GM12878 (cell line): ENCODE measurements at regions not wholly inside any gene's neighbourhood (a gene's known extent, or its start where the extent isn't known, plus 50 kb on each side); places are given as distances from the start of the nearest gene placed in this dataset.

Source experiments
- ATAC-seq: fragments of 200-7000 bp; cut with Tn5 transposase; 3 replicates; pipeline ENCODE4 v1.9.1; 2020; ENCODE audit warnings: mild to moderate bottlenecking, moderate library complexity
- BruUV-seq: library from RNA; stranded (reverse); fragments of 400-500 nt; replicated peaks from 2 replicates; lab custom pipeline; 2021; lab: Mats Ljungman, UMichigan
- CTCF ChIA-PET: fragments of 300-600 bp; sonication (Branson Sonifier 250); formaldehyde crosslinking; extraction: SDS; loops from one replicate; lab custom pipeline; 2021; ENCODE audit warnings: inconsistent platforms; lab: Yijun Ruan, JAX
- POLR2A ChIA-PET: fragments of 350-600 bp; formaldehyde crosslinking; extraction: SDS; loops from one replicate; lab custom pipeline; 2021; ENCODE audit warnings: inconsistent platforms; lab: Charles Lee
- RAD21 ChIA-PET: fragments of 300-600 bp; sonication (Branson Sonifier 250); formaldehyde crosslinking; loops from one replicate; lab custom pipeline; 2023; ENCODE audit warnings: antibody characterized with exemption; ENCODE audit not compliant: unreplicated experiment; lab: Charles Lee
- SMC1A ChIA-PET: fragments of 300-600 bp; sonication (Branson Sonifier 250); formaldehyde crosslinking; loops from one replicate; lab custom pipeline; 2023; ENCODE audit not compliant: unreplicated experiment, uncharacterized antibody; lab: Charles Lee
- DNase-seq: peaks from one replicate; pipeline ENCODE4 v3.0.0-alpha.2; 2011; ENCODE audit warnings: low read depth, low spot score
- FAIRE-seq: peaks from 3 replicates; lab custom pipeline; 2011; peaks lifted over from hg19 to GRCh38; lab: Jason Lieb, UNC
- H2AFZ ChIP-seq: 2 replicates; pipeline ENCODE4 v1.6.0; 2011; ENCODE audit warnings: low read depth, low read length, control low read depth; ENCODE audit not compliant: control insufficient read depth
- H3K27ac ChIP-seq: 2 replicates; pipeline ENCODE4 v1.5.1; 2011; ENCODE audit warnings: control low read depth; ENCODE audit not compliant: control insufficient read depth, insufficient read depth
- H3K27me3 ChIP-seq, 2 experiments: replicated peaks in 1 of 2; 2 replicates each; pipeline versions ENCODE4 v1.6.0 to v1.6.1; 2011; ENCODE audit warnings: low read length in 1 of 2; ENCODE audit not compliant: control insufficient read depth in 2 of 2, insufficient read depth in 2 of 2
- H3K36me3 ChIP-seq, 2 experiments: 2 replicates each; pipeline ENCODE4 v1.5.1; 2011; ENCODE audit warnings: low read length in 1 of 2; ENCODE audit not compliant: control insufficient read depth in 2 of 2, insufficient read depth in 2 of 2
- H3K4me1 ChIP-seq: 2 replicates; pipeline ENCODE4 v1.6.1; 2011; ENCODE audit warnings: mild to moderate bottlenecking, low read length, moderate library complexity, mixed read lengths; ENCODE audit not compliant: control insufficient read depth, insufficient read depth
- H3K4me2 ChIP-seq: 2 replicates; pipeline ENCODE4 v1.6.0; 2011; ENCODE audit warnings: control low read depth; ENCODE audit not compliant: control insufficient read depth, insufficient read depth
- H3K4me3 ChIP-seq: fragments of 200-600 bp; sonication (generic); 2 replicates; pipeline ENCODE4 v1.5.1; 2016
- H3K79me2 ChIP-seq: 2 replicates; pipeline ENCODE4 v1.6.0; 2011; ENCODE audit warnings: low read length; ENCODE audit not compliant: control insufficient read depth, insufficient read depth
- H3K9ac ChIP-seq: 2 replicates; pipeline ENCODE4 v1.8.0; 2011; ENCODE audit warnings: low read length, control low read depth, mixed read lengths; ENCODE audit not compliant: control insufficient read depth, insufficient read depth
- H3K9me3 ChIP-seq: replicated peaks from 3 replicates; pipeline ENCODE4 v1.5.1; 2011; ENCODE audit warnings: mild to moderate bottlenecking, low read length; ENCODE audit not compliant: control insufficient read depth, insufficient read depth
- H4K20me1 ChIP-seq: 2 replicates; pipeline ENCODE4 v1.6.0; 2011; ENCODE audit not compliant: control insufficient read depth, insufficient read depth
- ASH2L ChIP-seq: fragments of 300-600, 200-600 bp; sonication (generic); IDR thresholded peaks from 2 replicates; pipeline ENCODE4 v1.6.1; 2017; ENCODE audit warnings: low read depth, mild to moderate bottlenecking, borderline replicate concordance
- ATF7 ChIP-seq: fragments of 450-650 bp; IDR thresholded peaks from 2 replicates; pipeline ENCODE4 v1.6.1; 2016; ENCODE audit warnings: low read depth, mild to moderate bottlenecking
- CREB1 ChIP-seq: IDR thresholded peaks from 2 replicates; pipeline ENCODE4 v1.6.1; 2012; ENCODE audit warnings: low read depth, mild to moderate bottlenecking, inconsistent platforms
- EZH2 ChIP-seq: IDR thresholded peaks from 2 replicates; pipeline ENCODE4 v1.6.1; 2012; ENCODE audit warnings: low read depth, mild to moderate bottlenecking, control low read depth, inconsistent platforms, low read length, borderline replicate concordance; ENCODE audit not compliant: control insufficient read depth
- FOXM1 ChIP-seq: IDR thresholded peaks from 2 replicates; pipeline ENCODE4 v1.6.1; 2012; ENCODE audit warnings: low read depth, mild to moderate bottlenecking, inconsistent platforms, low read length, moderate library complexity
- MXI1 ChIP-seq: fragments of 150-350 bp; IDR thresholded peaks from 2 replicates; pipeline ENCODE4 v1.6.1; 2011; ENCODE audit warnings: low read depth, mild to moderate bottlenecking, inconsistent platforms, low read length, improper control_type of control experiment
- NR2F1 ChIP-seq: fragments of 450-650 bp; conservative IDR thresholded peaks from 2 replicates; pipeline ENCODE4 v1.6.1; 2017; ENCODE audit warnings: mild to moderate bottlenecking
- POU2F2 ChIP-seq: IDR thresholded peaks from 3 replicates; pipeline ENCODE4 v1.6.1; 2011; ENCODE audit warnings: low read depth, mild to moderate bottlenecking, low read length, borderline replicate concordance
- RBBP5 ChIP-seq: fragments of 200-600 bp; sonication (generic); conservative IDR thresholded peaks from 2 replicates; pipeline ENCODE4 v1.6.1; 2016
- SREBF1 ChIP-seq: IDR thresholded peaks from 2 replicates; pipeline ENCODE4 v1.6.1; 2012; ENCODE audit warnings: mild to moderate bottlenecking, low read length
- TARDBP ChIP-seq: IDR thresholded peaks from 2 replicates; pipeline ENCODE4 v1.6.1; 2016; ENCODE audit warnings: borderline replicate concordance
- YY1 ChIP-seq: IDR thresholded peaks from 2 replicates; pipeline ENCODE4 v1.6.1; 2011; ENCODE audit warnings: low read depth, mild to moderate bottlenecking, low read length
- ZNF207 ChIP-seq: fragments of 450-650 bp; IDR thresholded peaks from 2 replicates; pipeline ENCODE4 v1.6.1; 2014; ENCODE audit warnings: antibody characterized with exemption, mild to moderate bottlenecking, borderline replicate concordance
- WGBS: methylation state at CpG from one replicate; pipeline ENCODE4 v1.1.6; 2016; ENCODE audit warnings: low lambda C conversion rate; ENCODE audit not compliant: insufficient replicate concordance, insufficient coverage; ENCODE audit errors: missing lambda C conversion rate; 5-methylcytosine and 5-hydroxymethylcytosine counted together
- in situ Hi-C: fragments of 300-500 bp; cut with MboI; formaldehyde crosslinking; loops from 9 replicates; pipeline ENCODE4 v1.14.3; 2018; ENCODE audit warnings: mixed read lengths
- intact Hi-C: fragments of 100-400 bp; cut with micrococcal nuclease; formaldehyde crosslinking; loops from one replicate; pipeline ENCODE4 v1.14.2; 2022; ENCODE audit not compliant: unreplicated experiment
- TF ChIP-seq, protein P1 (sequence below): fragments of 450-650 bp; formaldehyde crosslinking; IDR thresholded peaks from 2 replicates; pipeline ENCODE4 v1.5.0; 2022; ENCODE audit warnings: mild to moderate bottlenecking, missing genetic modification characterization
- TF ChIP-seq, protein P2 (sequence below): IDR thresholded peaks from 2 replicates; pipeline ENCODE4 v1.6.1; 2011; ENCODE audit warnings: borderline replicate concordance, low read depth, mild to moderate bottlenecking, moderate library complexity, mixed read lengths, low read length; ENCODE audit not compliant: insufficient read depth; ENCODE audit errors: extremely low read length
- TF ChIP-seq, protein P3 (sequence below): fragments of 450-650 bp; IDR thresholded peaks from 2 replicates; pipeline ENCODE4 v1.6.1; 2017; ENCODE audit warnings: mild to moderate bottlenecking, moderate library complexity
- TF ChIP-seq, protein P4 (sequence below): IDR thresholded peaks from 2 replicates; pipeline ENCODE4 v1.6.1; 2012; ENCODE audit warnings: low read depth, low read length, improper control_type of control experiment

DNA sequence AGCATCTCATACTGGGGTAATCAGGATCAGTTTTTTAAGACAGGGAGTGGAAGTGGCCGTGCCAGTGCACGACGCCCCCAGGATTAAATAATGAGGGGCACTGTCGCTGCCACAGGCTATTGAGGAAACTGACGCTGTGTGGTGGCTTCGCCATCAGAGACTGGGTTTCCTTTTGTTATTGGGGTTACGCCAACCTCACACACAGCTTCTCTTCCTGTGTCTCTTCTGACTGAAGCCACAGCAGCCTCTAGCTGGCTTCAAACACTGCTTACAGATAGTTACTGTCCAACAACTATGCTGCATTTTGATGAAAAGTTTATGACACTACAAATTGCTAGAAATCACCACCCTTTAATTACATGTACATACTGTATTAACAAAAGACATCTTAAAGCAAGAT, 521.9 kb upstream of the SALL3 start:
- Histone ChIP-seq H3K27ac (no peak overlapping the region), H3K9ac (no peak overlapping the region), H3K4me2 (no peak overlapping the region), H3K4me1 (no peaks in the 10 kb centered on the region), H3K27me3 (no peaks in the 10 kb centered on the region), H3K9me3 (no peaks in the 10 kb centered on the region), H3K36me3 (no peaks in the 10 kb centered on the region; a peak in 1 of 4 replicates), H3K4me3 (no peak overlapping the region), H4K20me1 (no peaks in the 10 kb centered on the region), H2AFZ (no peak overlapping the region), H3K79me2 (no peaks in the 10 kb centered on the region)
- ChIA-PET RAD21 (no interaction called here), CTCF (no interaction called here), POLR2A (no interaction called here), SMC1A (no interaction called here)
- intact Hi-C loops (loop anchor here (10.0 kb wide), 1 partner anchor 57 kb away; no protein-coding TSS in a partner anchor), in situ Hi-C loops (no loop called here)
- FAIRE-seq (no peak), ATAC-seq (no peak), DNase-seq (no peak)
- no TSS peak for BruUV-seq
- 7% methylated on average over 7 of the region's 7 CpGs for WGBS
- TF ChIP-seq, protein P1, sequence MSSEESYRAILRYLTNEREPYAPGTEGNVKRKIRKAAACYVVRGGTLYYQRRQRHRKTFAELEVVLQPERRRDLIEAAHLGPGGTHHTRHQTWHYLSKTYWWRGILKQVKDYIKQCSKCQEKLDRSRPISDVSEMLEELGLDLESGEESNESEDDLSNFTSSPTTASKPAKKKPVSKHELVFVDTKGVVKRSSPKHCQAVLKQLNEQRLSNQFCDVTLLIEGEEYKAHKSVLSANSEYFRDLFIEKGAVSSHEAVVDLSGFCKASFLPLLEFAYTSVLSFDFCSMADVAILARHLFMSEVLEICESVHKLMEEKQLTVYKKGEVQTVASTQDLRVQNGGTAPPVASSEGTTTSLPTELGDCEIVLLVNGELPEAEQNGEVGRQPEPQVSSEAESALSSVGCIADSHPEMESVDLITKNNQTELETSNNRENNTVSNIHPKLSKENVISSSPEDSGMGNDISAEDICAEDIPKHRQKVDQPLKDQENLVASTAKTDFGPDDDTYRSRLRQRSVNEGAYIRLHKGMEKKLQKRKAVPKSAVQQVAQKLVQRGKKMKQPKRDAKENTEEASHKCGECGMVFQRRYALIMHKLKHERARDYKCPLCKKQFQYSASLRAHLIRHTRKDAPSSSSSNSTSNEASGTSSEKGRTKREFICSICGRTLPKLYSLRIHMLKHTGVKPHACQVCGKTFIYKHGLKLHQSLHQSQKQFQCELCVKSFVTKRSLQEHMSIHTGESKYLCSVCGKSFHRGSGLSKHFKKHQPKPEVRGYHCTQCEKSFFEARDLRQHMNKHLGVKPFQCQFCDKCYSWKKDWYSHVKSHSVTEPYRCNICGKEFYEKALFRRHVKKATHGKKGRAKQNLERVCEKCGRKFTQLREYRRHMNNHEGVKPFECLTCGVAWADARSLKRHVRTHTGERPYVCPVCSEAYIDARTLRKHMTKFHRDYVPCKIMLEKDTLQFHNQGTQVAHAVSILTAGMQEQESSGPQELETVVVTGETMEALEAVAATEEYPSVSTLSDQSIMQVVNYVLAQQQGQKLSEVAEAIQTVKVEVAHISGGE (CRISPR knock-in tag): no peak
- TF ChIP-seq FOXM1: no peak
- TF ChIP-seq, protein P2, sequence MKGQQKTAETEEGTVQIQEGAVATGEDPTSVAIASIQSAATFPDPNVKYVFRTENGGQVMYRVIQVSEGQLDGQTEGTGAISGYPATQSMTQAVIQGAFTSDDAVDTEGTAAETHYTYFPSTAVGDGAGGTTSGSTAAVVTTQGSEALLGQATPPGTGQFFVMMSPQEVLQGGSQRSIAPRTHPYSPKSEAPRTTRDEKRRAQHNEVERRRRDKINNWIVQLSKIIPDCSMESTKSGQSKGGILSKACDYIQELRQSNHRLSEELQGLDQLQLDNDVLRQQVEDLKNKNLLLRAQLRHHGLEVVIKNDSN: no peak
- TF ChIP-seq, protein P3, sequence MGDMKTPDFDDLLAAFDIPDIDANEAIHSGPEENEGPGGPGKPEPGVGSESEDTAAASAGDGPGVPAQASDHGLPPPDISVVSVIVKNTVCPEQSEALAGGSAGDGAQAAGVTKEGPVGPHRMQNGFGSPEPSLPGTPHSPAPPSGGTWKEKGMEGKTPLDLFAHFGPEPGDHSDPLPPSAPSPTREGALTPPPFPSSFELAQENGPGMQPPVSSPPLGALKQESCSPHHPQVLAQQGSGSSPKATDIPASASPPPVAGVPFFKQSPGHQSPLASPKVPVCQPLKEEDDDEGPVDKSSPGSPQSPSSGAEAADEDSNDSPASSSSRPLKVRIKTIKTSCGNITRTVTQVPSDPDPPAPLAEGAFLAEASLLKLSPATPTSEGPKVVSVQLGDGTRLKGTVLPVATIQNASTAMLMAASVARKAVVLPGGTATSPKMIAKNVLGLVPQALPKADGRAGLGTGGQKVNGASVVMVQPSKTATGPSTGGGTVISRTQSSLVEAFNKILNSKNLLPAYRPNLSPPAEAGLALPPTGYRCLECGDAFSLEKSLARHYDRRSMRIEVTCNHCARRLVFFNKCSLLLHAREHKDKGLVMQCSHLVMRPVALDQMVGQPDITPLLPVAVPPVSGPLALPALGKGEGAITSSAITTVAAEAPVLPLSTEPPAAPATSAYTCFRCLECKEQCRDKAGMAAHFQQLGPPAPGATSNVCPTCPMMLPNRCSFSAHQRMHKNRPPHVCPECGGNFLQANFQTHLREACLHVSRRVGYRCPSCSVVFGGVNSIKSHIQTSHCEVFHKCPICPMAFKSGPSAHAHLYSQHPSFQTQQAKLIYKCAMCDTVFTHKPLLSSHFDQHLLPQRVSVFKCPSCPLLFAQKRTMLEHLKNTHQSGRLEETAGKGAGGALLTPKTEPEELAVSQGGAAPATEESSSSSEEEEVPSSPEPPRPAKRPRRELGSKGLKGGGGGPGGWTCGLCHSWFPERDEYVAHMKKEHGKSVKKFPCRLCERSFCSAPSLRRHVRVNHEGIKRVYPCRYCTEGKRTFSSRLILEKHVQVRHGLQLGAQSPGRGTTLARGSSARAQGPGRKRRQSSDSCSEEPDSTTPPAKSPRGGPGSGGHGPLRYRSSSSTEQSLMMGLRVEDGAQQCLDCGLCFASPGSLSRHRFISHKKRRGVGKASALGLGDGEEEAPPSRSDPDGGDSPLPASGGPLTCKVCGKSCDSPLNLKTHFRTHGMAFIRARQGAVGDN: no peak
- no peak for TF ChIP-seq POU2F2
- no peak for TF ChIP-seq RBBP5
- TF ChIP-seq, protein P4, sequence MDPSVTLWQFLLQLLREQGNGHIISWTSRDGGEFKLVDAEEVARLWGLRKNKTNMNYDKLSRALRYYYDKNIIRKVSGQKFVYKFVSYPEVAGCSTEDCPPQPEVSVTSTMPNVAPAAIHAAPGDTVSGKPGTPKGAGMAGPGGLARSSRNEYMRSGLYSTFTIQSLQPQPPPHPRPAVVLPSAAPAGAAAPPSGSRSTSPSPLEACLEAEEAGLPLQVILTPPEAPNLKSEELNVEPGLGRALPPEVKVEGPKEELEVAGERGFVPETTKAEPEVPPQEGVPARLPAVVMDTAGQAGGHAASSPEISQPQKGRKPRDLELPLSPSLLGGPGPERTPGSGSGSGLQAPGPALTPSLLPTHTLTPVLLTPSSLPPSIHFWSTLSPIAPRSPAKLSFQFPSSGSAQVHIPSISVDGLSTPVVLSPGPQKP: no peak
- no peak for TF ChIP-seq NR2F1
- no peak for TF ChIP-seq ZNF207
- TF ChIP-seq CREB1: no peak
- TF ChIP-seq EZH2: no peak
- TF ChIP-seq TARDBP: no peak
- TF ChIP-seq ATF7: no peak
- no peak for TF ChIP-seq MXI1
- no peak for TF ChIP-seq SREBF1
- no peak for TF ChIP-seq YY1
- no peak for TF ChIP-seq ASH2L
